ENCODE measurements at regions not wholly inside any gene's neighbourhood (a gene's known extent, or its start where the extent isn't known, plus 50 kb on each side); places are given as distances from the start of the nearest gene placed in this dataset.

DNA sequence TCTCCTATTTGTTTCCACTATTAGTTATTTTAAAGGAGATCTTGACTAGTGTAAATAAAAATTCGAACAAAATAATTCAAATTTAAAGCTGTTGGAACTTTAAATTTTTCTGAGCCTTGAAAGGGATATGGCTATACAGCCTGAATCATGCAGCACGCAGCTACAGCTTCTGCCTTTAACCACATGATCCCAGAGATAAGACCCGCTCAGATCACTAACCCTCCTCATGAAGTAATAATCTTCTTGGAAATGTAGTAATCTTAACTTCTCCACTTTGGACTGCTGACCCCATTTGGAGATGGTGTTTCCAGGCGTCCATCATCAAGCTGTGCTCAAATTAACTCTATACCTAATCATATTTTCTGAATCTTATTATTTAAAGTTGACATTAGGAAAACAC is 336.6 kb downstream of the DSC3 start:
- no peak for TF ChIP-seq POLR2AphosphoS5 (IDR thresholded peaks at IDR 0.05)
- TF ChIP-seq, protein P1, sequence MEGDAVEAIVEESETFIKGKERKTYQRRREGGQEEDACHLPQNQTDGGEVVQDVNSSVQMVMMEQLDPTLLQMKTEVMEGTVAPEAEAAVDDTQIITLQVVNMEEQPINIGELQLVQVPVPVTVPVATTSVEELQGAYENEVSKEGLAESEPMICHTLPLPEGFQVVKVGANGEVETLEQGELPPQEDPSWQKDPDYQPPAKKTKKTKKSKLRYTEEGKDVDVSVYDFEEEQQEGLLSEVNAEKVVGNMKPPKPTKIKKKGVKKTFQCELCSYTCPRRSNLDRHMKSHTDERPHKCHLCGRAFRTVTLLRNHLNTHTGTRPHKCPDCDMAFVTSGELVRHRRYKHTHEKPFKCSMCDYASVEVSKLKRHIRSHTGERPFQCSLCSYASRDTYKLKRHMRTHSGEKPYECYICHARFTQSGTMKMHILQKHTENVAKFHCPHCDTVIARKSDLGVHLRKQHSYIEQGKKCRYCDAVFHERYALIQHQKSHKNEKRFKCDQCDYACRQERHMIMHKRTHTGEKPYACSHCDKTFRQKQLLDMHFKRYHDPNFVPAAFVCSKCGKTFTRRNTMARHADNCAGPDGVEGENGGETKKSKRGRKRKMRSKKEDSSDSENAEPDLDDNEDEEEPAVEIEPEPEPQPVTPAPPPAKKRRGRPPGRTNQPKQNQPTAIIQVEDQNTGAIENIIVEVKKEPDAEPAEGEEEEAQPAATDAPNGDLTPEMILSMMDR (IDR thresholded peaks at IDR 0.05) = no peak
- no peak for TF ChIP-seq EP300 (IDR thresholded peaks at IDR 0.05)
- no peak for TF ChIP-seq POLR2A (IDR thresholded peaks at IDR 0.05)
